ENCODE measurements at regions not wholly inside any gene's neighbourhood (a gene's known extent, or its start where the extent isn't known, plus 50 kb on each side); places are given as distances from the start of the nearest gene placed in this dataset.

DNA sequence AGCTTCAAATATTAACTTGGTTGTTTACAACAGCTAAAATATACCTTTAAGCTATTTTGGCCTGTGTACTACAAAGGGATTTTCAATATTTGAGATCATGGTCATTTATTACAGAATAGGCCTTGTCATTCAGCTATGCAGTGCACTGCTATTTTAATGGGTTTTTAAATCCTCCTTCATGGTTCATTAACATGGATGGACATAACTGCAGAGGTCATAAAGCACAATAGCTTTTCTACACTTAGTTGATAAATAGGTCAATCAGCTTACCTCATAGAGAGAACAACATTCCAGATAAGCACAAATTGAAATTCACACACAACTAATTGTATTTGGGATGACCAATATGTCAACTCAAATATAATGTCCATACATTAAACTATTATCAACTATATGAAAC, 403.7 kb downstream of the CNTN3 start:
- Histone ChIP-seq H2BK20ac (ENCODE audit: low read depth, low read length, poor library complexity, severe bottlenecking) (no peak overlapping the region), H3K56ac (ENCODE audit: insufficient read length, low read depth, low read length) (no peak overlapping the region), H3K4me2 (ENCODE audit: insufficient read depth, insufficient read length, low read length) (no peak overlapping the region), H3K14ac (ENCODE audit: insufficient read depth, low read length) (no peak overlapping the region), H3K23me2 (ENCODE audit: insufficient read length, low read depth, low read length, poor library complexity, severe bottlenecking) (no peaks in the 10 kb centered on the region), H3K9me3 (ENCODE audit: control insufficient read depth, low read depth, low read length) (no peaks in the 10 kb centered on the region), H3K79me2 (ENCODE audit: insufficient read depth, low read length) (no peaks in the 10 kb centered on the region), H3K27me3 (ENCODE audit: insufficient read depth, low read length) (no peaks in the 10 kb centered on the region), H3K79me1 (ENCODE audit: insufficient read depth, low read depth, low read length, poor library complexity, severe bottlenecking) (no peaks in the 10 kb centered on the region), H3K18ac (ENCODE audit: insufficient read length, low read depth, low read length) (no peak overlapping the region), H2BK15ac (ENCODE audit: low read depth, low read length) (no peak overlapping the region), H3T11ph (ENCODE audit: low read length) (no peak overlapping the region), H3K4ac (ENCODE audit: low read depth, low read length) (no peak overlapping the region), H4K8ac (replicated peaks; ENCODE audit: insufficient read length, low read depth, low read length) (no peak overlapping the region), H2BK120ac (ENCODE audit: low read depth, low read length, poor library complexity, severe bottlenecking) (no peak overlapping the region), H3K9ac (ENCODE audit: extremely low read depth, insufficient read length, low read length) (no peak overlapping the region), H3K23ac (ENCODE audit: insufficient read length, low read depth, low read length) (no peak overlapping the region), H2BK5ac (ENCODE audit: insufficient read length, low read length) (no peak overlapping the region), H4K91ac (ENCODE audit: insufficient read length, low read depth, low read length) (no peak overlapping the region), H2AFZ (ENCODE audit: low read length) (no peak overlapping the region), H4K20me1 (ENCODE audit: control insufficient read depth, insufficient read depth, insufficient read length) (no peaks in the 10 kb centered on the region), H3K4me1 (ENCODE audit: insufficient read depth, low read length) (no peaks in the 10 kb centered on the region), H2BK12ac (ENCODE audit: insufficient read length, low read depth, low read length) (no peak overlapping the region), H3K27ac (ENCODE audit: insufficient read length, low read depth, low read length) (no peak overlapping the region), H4K5ac (ENCODE audit: insufficient read length, low read depth, low read length) (no peak overlapping the region), H2AK5ac (ENCODE audit: insufficient read length, low read length) (no peak overlapping the region)
- Mint-ChIP-seq H3K4me1 (no peaks in the 10 kb centered on the region), H3K9me3 (no peaks in the 10 kb centered on the region), H3K27me3 (ENCODE audit: low read depth) (no peaks in the 10 kb centered on the region), H3K36me3 (ENCODE audit: insufficient read depth in 1 of 3, low read depth in 3 of 3) (no peaks in the 10 kb centered on the region), H3K27ac (no peak overlapping the region), H3K4me3 (no peak overlapping the region)
- TF ChIP-seq, protein P1, sequence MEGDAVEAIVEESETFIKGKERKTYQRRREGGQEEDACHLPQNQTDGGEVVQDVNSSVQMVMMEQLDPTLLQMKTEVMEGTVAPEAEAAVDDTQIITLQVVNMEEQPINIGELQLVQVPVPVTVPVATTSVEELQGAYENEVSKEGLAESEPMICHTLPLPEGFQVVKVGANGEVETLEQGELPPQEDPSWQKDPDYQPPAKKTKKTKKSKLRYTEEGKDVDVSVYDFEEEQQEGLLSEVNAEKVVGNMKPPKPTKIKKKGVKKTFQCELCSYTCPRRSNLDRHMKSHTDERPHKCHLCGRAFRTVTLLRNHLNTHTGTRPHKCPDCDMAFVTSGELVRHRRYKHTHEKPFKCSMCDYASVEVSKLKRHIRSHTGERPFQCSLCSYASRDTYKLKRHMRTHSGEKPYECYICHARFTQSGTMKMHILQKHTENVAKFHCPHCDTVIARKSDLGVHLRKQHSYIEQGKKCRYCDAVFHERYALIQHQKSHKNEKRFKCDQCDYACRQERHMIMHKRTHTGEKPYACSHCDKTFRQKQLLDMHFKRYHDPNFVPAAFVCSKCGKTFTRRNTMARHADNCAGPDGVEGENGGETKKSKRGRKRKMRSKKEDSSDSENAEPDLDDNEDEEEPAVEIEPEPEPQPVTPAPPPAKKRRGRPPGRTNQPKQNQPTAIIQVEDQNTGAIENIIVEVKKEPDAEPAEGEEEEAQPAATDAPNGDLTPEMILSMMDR (conservative IDR thresholded peaks at IDR 0.05), result no peak
- no peak for DNase-seq

Measured in H9 (cell line).